Heart right ventricle (tissue), 16 donors: ENCODE measurements at regions not wholly inside any gene's neighbourhood (a gene's known extent, or its start where the extent isn't known, plus 50 kb on each side); places are given as distances from the start of the nearest gene placed in this dataset.

Experiments
- ATAC-seq, 8 donors: fragments of 200-7000 bp; cut with Tn5 transposase; one replicate each; pipeline ENCODE4 v1.9.1; 2020; ENCODE audit warnings: mild to moderate bottlenecking in 8 of 8, moderate library complexity in 8 of 8, moderate number of reproducible peaks in 1 of 8
- DNase-seq, 2 donors: peaks; one replicate each; pipeline ENCODE4 v3.0.0-alpha.2; 2020
- H3K27ac ChIP-seq, 10 donors: fragments of 200-600 bp; sonication (generic) in 2 of 10; one replicate each; pipeline versions ENCODE4 v1.5.0 to v1.8.0; 2020 to 2022; ENCODE audit warnings: mild to moderate bottlenecking in 3 of 10
- H3K27me3 ChIP-seq, 7 donors: fragments of 200-600 bp; one replicate each; pipeline ENCODE4 v1.8.0; 2021 to 2022; ENCODE audit warnings: mild to moderate bottlenecking in 2 of 7
- H3K36me3 ChIP-seq, 9 donors: fragments of 200-600 bp; sonication (generic) in 1 of 9; one replicate each; pipeline versions ENCODE4 v1.5.0 to v1.8.0; 2020 to 2022; ENCODE audit warnings: mild to moderate bottlenecking in 2 of 9
- H3K4me1 ChIP-seq, 9 donors: fragments of 200-600 bp; sonication (generic) in 1 of 9; one replicate each; pipeline versions ENCODE4 v1.5.0 to v1.8.0; 2020 to 2022; ENCODE audit warnings: mild to moderate bottlenecking in 4 of 9
- H3K4me3 ChIP-seq, 10 donors: fragments of 200-600 bp; sonication (generic) in 2 of 10; one replicate each; pipeline versions ENCODE4 v1.5.0 to v1.8.0; 2020 to 2022; ENCODE audit warnings: mild to moderate bottlenecking in 7 of 10, moderate library complexity in 2 of 10
- H3K9me3 ChIP-seq, 11 donors: fragments of 200-600 bp in 10 of 11; sonication (generic) in 2 of 11; one replicate each; pipeline versions ENCODE4 v1.5.0 to v1.8.0; 2013 to 2022; ENCODE audit warnings: mild to moderate bottlenecking in 2 of 11, control low read depth in 1 of 11, moderate library complexity in 1 of 11
- WGBS, 2 donors: extraction: QIAGEN DNeasy Blood & Tissue Kit; methylation state at CpG; one replicate each; pipeline ENCODE4 v1.1.7; 2013; ENCODE audit warnings: inconsistent platforms in 1 of 2; 5-methylcytosine and 5-hydroxymethylcytosine counted together
- intact Hi-C, 10 donors: fragments of 100-400 bp; cut with DNase I; formaldehyde crosslinking; loops; one replicate each; pipeline versions ENCODE4 v1.11.1 to v1.14.2; 2022
- TF ChIP-seq, protein P1 (sequence below), 9 donors: fragments of 200-600 bp; sonication (generic) in 2 of 9; IDR thresholded peaks; one replicate each; pipeline versions ENCODE4 v1.5.0 to v1.8.0; 2021 to 2022; ENCODE audit warnings: antibody characterized with exemption in 9 of 9, mild to moderate bottlenecking in 5 of 9, moderate library complexity in 1 of 9
- donor health status: Arrhythmogenic right ventricular cardiomyopathy.
- donor health status: ischemic (EF 13 %, LVEDD 7.1; RV severe dilation, severe dysfunction).
- donor health status: healthy with polysubstance abuse.
- donor health status: DM: no; HTN: yes; CAD: no.
- donor health status: DM: no; HTN: no; CAD: no.
- donor health status: ischemic (EF 25% LVEDD 6.9; RV normal size, moderate dysfunction).
- donor health status: ischemic (EF 25% LVEDD 5.7; RV mildly dilated, moderate dysfunction).
- donor health status: healthy.
- donor health status: DM: yes; HTN: yes; CAD: no.
- donor health status: Ischemic cardiomyopathy.
- donor health status: ischemic (EF 35%, LVEDD 5.7; RV mildly dilated, moderate dysfunction).
- donor health status: nonischemic (EF 11% LVEDD 7.7; RV severe dilation, severe dysfunction).
- donor health status: DM: yes; HTN: yes; CAD: no.
- donor health status: PGD.
- donor health status: ischemic (EF 29% LVEDD 5.4; RV normal size, mild dysfunction).
- donor health status: nonischemic (EF 23%, LVEDD 6.1; RV moderate dilation, normal function).

DNA sequence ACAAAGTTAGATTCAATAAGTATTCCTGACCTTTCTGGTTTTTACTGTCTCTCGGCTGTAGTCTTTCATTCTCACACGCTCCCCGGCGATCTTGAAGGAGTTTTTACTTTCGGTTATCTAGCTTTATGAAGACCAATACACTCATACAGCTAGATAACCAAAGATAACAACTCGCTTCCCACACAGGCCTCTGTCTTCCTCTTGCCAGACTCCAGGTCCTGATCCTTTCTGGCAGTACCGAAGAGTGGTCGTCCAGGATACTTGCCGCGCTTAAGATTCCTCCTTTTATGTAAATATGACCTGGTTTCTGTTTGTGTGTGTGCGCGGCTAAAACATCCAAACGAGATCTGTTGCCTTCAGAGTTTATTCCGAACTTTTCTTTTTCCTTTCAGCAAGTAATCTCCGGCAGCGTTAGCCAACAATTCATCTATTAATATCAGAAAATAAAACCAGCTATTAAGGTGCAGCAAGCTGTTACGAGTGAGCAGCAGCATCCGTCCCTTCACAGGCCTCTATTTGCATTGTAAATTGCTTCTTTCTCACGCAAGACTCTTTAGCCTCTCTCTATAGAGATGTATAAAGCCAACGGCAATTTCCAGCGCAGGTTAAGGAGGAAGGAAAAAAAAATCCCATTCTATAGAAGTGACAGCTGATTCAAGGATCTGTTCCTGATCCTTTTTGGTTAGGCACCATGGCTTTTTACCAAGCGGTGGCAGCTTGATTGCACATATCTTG lies 216.1 kb downstream of the MEF2C start:
- TF ChIP-seq, protein P1, sequence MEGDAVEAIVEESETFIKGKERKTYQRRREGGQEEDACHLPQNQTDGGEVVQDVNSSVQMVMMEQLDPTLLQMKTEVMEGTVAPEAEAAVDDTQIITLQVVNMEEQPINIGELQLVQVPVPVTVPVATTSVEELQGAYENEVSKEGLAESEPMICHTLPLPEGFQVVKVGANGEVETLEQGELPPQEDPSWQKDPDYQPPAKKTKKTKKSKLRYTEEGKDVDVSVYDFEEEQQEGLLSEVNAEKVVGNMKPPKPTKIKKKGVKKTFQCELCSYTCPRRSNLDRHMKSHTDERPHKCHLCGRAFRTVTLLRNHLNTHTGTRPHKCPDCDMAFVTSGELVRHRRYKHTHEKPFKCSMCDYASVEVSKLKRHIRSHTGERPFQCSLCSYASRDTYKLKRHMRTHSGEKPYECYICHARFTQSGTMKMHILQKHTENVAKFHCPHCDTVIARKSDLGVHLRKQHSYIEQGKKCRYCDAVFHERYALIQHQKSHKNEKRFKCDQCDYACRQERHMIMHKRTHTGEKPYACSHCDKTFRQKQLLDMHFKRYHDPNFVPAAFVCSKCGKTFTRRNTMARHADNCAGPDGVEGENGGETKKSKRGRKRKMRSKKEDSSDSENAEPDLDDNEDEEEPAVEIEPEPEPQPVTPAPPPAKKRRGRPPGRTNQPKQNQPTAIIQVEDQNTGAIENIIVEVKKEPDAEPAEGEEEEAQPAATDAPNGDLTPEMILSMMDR (IDR thresholded peaks at IDR 0.05): no peak
- Histone ChIP-seq H3K27me3 (peaks cover 24 to 100% (median 100%) of the 10 kb centered on the region in 7 donors), H3K9me3 (no peaks in the 10 kb centered on the region), H3K4me1 (peaks cover 0 to 23% (median 9%) of the 10 kb centered on the region in 9 donors), H3K36me3 (no peaks in the 10 kb centered on the region), H3K4me3 (peak overlapping the region in 8 of 10 donors; percentile 15 to 48 (median 28)), H3K27ac (no peak overlapping the region)
- whole genome bisulfite sequencing, 2 donors: 5% methylated on average over 22 of the region's 22 CpGs
- intact Hi-C loops: no loop called here
- no peak for DNase-seq
- no peak for ATAC-seq

DNA sequence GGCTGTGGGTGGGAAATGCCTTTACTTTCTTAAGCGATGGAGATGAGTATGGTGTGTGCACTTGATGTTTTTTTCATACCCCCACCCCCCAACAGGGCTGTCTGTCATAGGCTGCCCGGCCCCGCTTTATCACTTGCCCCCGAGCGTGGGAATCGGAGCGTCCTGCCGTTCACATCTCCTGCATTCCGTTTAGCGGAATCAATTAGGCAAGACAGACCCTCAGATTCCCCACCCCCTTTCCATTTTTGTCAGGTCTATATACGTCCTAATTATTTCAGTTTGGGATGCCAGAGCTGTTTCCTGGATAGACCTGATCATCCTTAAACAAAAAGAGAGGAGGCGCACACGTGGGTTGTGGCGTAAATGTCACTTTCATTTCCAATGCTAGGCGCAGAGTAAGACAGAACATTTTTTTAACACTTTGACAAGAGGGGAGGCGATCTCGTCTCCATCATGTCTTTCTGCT lies 217.2 kb downstream of the MEF2C start:
- no peaks in the 10 kb centered on the region for H3K36me3 ChIP-seq
- 4 to 7% methylated on average over 17 of the region's 17 CpGs for WGBS, 2 donors
- peaks cover 24 to 100% (median 100%) of the 10 kb centered on the region in 7 donors for H3K27me3 ChIP-seq
- DNase-seq (no peak), ATAC-seq (no peak)
- no peak overlapping the region for H3K4me3 ChIP-seq
- TF ChIP-seq, protein P1 (IDR thresholded peaks at IDR 0.05): no peak
- peaks cover 0 to 31% (median 19%) of the 10 kb centered on the region in 9 donors for H3K4me1 ChIP-seq
- no peak overlapping the region for H3K27ac ChIP-seq
- intact Hi-C loops: no loop called here
- H3K9me3 ChIP-seq: no peaks in the 10 kb centered on the region

DNA sequence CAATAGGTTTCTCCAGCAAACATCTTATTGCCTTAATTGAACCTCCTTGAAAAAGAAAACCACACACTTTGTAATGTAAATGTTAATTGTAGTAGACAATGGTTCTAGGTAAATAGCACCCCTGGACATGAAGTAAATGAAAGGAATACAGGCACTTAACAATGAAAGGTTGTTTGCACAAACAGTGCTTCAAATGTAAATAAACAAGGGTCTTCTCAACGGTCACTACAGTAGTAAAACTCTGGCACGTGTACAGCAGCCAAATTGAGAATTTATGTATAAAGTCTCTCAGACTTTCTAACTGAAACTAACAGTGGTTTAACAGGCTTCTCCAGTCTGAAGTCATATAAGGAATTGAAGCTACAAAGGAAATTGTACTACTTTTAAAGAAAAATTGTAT lies 218.3 kb downstream of the MEF2C start:
- Histone ChIP-seq H3K9me3 (no peaks in the 10 kb centered on the region), H3K27ac (no peak overlapping the region), H3K36me3 (no peaks in the 10 kb centered on the region), H3K4me3 (peak overlapping the region in 1 of 10 donors; percentile 1), H3K27me3 (peaks cover 16 to 100% (median 100%) of the 10 kb centered on the region in 7 donors), H3K4me1 (peaks cover 0 to 38% (median 25%) of the 10 kb centered on the region in 9 donors)
- no peak for DNase-seq
- WGBS, 2 donors: 5 to 13% methylated on average over 2 of the region's 2 CpGs
- TF ChIP-seq, protein P1 (IDR thresholded peaks at IDR 0.05): no peak
- intact Hi-C loops: no loop called here
- ATAC-seq: no peak

DNA sequence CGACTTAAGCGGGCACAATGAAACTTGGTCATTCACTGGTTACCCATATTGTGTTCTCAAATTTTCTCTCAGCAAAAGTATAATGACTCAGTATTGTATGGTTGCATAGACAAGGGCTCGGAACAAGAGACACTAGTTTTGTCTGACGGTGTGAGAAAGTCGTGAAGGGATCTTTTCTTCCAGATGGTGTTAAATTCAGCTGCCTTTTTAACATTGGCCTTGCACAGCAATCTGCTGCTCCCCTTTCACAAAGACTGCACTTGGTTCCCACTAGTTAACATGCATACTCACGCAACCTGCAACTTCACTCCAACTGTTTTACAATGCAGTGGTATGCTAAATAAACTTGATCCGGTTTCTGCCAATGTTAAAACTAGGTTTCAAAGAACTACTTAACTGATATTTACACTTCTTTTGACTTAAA lies 219.2 kb downstream of the MEF2C start:
- intact Hi-C loops: no loop called here
- 9 to 13% methylated on average over 7 of the region's 7 CpGs for whole genome bisulfite sequencing, 2 donors
- peak overlapping the region in 1 of 10 donors; percentile 14 for H3K4me3 ChIP-seq
- peaks cover 0 to 40% (median 25%) of the 10 kb centered on the region in 9 donors for H3K4me1 ChIP-seq
- TF ChIP-seq, protein P1 (IDR thresholded peaks at IDR 0.05): no peak
- no peaks in the 10 kb centered on the region for H3K9me3 ChIP-seq
- no peak overlapping the region for H3K27ac ChIP-seq
- DNase-seq (no peak), ATAC-seq (no peak)
- H3K27me3 ChIP-seq: peaks cover 16 to 100% (median 100%) of the 10 kb centered on the region in 7 donors
- no peaks in the 10 kb centered on the region for H3K36me3 ChIP-seq
